Psoas muscle (tissue), 7 donors: ENCODE measurements at regions not wholly inside any gene's neighbourhood (a gene's known extent, or its start where the extent isn't known, plus 50 kb on each side); places are given as distances from the start of the nearest gene placed in this dataset.
A peak's percentile ranks its signal among the peaks of the same experiment; 100 is the strongest.

ENCODE experiments used
- ATAC-seq, 4 donors: fragments of 200-7000 bp; cut with Tn5 transposase; one replicate each; pipeline ENCODE4 v1.9.1; 2020; ENCODE audit warnings: moderate library complexity in 3 of 4, mild to moderate bottlenecking in 2 of 4
- DNase-seq, 2 donors: peaks; one replicate each; pipeline ENCODE4 v3.0.0-alpha.2; 2020
- H3K27ac ChIP-seq: fragments of 200-600 bp; one replicate; pipeline ENCODE4 v1.8.0; 2022
- H3K27me3 ChIP-seq, 3 donors: fragments of 200-600 bp in 1 of 3; one replicate each; pipeline versions ENCODE4 v1.6.1 to v1.8.0; 2013 to 2022; ENCODE audit warnings: low read length in 2 of 3, mild to moderate bottlenecking in 2 of 3, moderate library complexity in 1 of 3; ENCODE audit not compliant: insufficient read depth in 3 of 3
- H3K36me3 ChIP-seq, 2 donors: fragments of 200-600 bp in 1 of 2; one replicate each; pipeline versions ENCODE4 v1.6.1 to v1.8.0; 2013 to 2022; ENCODE audit warnings: low read depth in 1 of 2, mild to moderate bottlenecking in 1 of 2, moderate library complexity in 1 of 2; ENCODE audit not compliant: insufficient read depth in 1 of 2
- H3K4me1 ChIP-seq: fragments of 200-600 bp; one replicate; pipeline ENCODE4 v1.8.0; 2022
- H3K4me3 ChIP-seq: fragments of 200-600 bp; one replicate; pipeline ENCODE4 v1.8.0; 2022; ENCODE audit warnings: mild to moderate bottlenecking
- H3K9me3 ChIP-seq: fragments of 200-600 bp; one replicate; pipeline ENCODE4 v1.8.0; 2022
- WGBS, 3 donors: extraction: QIAGEN DNeasy Blood & Tissue Kit; methylation state at CpG; one replicate each; pipeline versions ENCODE4 v1.1.6 to v1.1.7; 2013; 5-methylcytosine and 5-hydroxymethylcytosine counted together
- intact Hi-C, 2 donors: fragments of 100-400 bp; cut with DNase I; formaldehyde crosslinking; loops; one replicate each; pipeline versions ENCODE4 v1.11.0 to v1.14.2; 2022
- TF ChIP-seq, protein P1 (sequence below): fragments of 200-600 bp; IDR thresholded peaks from one replicate; pipeline ENCODE4 v1.8.0; 2022; ENCODE audit warnings: antibody characterized with exemption
- donor health status: healthy with polysubstance abuse.
- donor health status: DM: no; HTN: no; CAD: no; lungs with moderate emphysema.
- donor health status: Bipolar disorder and iron deficiency.
- donor health status: healthy.
- donor health status: DM: yes; HTN: yes; CAD: no.
- donor health status: DM: no; HTN: no; CAD: no.
- donor health status: DM: yes; HTN: yes; CAD: no.

DNA sequence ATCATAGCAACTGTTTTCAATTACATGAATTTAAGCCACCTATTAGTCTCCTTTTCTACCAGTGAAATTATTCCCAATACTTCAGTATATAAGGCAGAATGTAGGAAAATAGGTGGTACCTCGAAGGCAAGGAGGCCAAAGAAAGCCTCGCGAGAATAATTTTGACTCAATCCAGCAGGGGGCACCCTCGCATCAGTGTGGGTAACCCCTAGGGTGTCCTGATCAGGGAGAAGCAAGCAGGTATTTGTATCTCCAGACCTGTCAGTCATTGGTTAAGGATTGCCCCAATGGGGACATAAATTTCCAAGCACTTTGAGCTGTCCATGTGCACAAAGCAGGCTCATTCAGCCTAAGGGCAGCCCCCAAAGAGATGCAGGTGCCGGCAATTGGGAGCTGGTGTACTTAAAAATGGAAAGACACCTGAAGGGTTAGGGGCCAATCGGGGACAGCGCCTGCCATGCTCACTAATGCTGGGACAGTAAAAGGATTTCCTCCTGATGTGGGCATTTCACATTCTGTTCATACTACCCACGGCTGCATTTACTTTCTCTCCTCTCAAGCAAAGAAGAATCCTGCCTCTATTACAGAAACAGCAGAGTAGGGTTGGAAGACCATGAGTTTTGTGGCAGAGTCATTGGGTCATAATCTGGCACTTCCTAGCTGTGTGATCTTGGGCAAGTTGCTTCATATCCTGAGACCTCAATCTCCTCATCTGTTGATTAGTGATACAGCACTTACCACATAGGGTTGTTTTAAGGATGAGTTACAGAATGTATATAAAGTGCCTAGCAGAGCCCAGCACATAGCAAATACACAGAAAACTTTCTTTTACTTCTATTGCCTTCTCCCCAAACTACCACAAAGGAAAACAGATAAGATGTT is 136.1 kb downstream of the ICOS start:
- H3K4me1 ChIP-seq = no peaks in the 10 kb centered on the region
- no peaks in the 10 kb centered on the region for H3K36me3 ChIP-seq
- H3K27me3 ChIP-seq = peaks cover 0 to 5% (median 2%) of the 10 kb centered on the region in 3 donors
- ATAC-seq = no peak
- no peaks in the 10 kb centered on the region for H3K9me3 ChIP-seq
- DNase-seq = no peak
- intact Hi-C loops = no loop called here
- H3K4me3 ChIP-seq = no peak overlapping the region
- WGBS, 3 donors = 71 to 75% (median 74%) methylated on average over 8 of the region's 8 CpGs
- TF ChIP-seq, protein P1, sequence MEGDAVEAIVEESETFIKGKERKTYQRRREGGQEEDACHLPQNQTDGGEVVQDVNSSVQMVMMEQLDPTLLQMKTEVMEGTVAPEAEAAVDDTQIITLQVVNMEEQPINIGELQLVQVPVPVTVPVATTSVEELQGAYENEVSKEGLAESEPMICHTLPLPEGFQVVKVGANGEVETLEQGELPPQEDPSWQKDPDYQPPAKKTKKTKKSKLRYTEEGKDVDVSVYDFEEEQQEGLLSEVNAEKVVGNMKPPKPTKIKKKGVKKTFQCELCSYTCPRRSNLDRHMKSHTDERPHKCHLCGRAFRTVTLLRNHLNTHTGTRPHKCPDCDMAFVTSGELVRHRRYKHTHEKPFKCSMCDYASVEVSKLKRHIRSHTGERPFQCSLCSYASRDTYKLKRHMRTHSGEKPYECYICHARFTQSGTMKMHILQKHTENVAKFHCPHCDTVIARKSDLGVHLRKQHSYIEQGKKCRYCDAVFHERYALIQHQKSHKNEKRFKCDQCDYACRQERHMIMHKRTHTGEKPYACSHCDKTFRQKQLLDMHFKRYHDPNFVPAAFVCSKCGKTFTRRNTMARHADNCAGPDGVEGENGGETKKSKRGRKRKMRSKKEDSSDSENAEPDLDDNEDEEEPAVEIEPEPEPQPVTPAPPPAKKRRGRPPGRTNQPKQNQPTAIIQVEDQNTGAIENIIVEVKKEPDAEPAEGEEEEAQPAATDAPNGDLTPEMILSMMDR = peak; percentile 24
- no peak overlapping the region for H3K27ac ChIP-seq

DNA sequence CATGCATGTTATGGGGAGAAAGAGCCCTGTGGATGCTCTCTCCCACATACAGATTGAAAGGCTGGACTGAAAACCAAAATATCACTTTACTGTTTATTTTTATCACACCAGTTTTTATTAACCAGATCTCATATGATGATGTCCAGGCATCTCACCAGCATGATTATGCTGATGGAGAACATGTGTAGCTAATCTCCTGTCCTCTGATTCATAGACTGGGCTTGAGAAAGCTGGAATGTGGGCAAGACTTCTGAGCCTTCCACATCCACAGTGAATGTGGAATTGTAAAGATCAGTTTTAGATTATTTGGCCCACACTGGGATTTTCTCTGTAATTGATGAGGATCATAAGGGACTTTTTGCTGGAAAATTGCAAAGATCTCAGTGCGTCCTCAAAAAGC is 137.9 kb downstream of the ICOS start:
- Histone ChIP-seq H3K36me3 (no peaks in the 10 kb centered on the region), H3K4me3 (no peak overlapping the region), H3K4me1 (no peaks in the 10 kb centered on the region), H3K9me3 (no peaks in the 10 kb centered on the region), H3K27me3 (peaks cover 0 to 5% (median 2%) of the 10 kb centered on the region in 3 donors), H3K27ac (no peak overlapping the region)
- DNase-seq (no peak), ATAC-seq (no peak)
- 64 to 73% (median 73%) methylated on average over 1 of the region's 1 CpG for WGBS, 3 donors
- intact Hi-C loops = no loop called here
- TF ChIP-seq, protein P1 = no peak

DNA sequence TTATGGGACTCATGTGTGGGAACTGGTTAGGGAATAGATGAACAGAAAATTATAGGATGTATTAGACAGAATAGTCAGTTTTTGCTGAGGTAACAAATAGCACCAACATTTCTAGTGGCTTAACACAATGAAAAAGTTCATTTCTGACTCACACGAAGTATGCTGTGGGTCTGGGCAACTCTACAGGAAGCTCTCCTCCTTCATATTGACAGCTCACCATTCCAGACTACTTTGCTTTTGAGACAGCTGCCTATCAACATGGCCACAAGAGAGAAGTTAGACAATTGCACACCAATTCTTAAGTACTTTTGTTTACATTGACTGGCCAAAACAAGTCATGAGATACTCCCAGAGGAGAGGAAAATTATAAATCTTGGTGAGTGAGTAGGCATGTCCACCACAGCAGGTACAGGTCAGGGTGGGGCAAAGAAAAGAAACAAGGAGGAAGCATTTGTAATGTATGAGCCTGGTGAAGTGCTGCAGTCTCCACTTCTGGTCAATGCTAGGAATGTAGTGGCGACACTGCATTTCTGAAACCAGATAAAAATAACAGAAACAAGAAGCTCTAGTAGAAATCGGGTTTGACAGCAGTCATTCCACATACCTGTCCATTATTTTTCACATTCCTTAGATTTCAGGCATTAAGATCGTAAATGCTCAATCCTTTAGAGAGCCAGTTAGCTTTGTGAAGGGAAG is 141.6 kb downstream of the ICOS start:
- H3K27me3 ChIP-seq = peaks cover 0 to 3% (median 0%) of the 10 kb centered on the region in 3 donors
- intact Hi-C loops = no loop called here
- DNase-seq = no peak
- no peaks in the 10 kb centered on the region for H3K9me3 ChIP-seq
- no peaks in the 10 kb centered on the region for H3K36me3 ChIP-seq
- H3K4me3 ChIP-seq = no peak overlapping the region
- TF ChIP-seq, protein P1 = no peak
- no peaks in the 10 kb centered on the region for H3K4me1 ChIP-seq
- 77 to 90% (median 86%) methylated on average over 4 of the region's 4 CpGs for WGBS, 3 donors
- no peak for ATAC-seq
- no peak overlapping the region for H3K27ac ChIP-seq

DNA sequence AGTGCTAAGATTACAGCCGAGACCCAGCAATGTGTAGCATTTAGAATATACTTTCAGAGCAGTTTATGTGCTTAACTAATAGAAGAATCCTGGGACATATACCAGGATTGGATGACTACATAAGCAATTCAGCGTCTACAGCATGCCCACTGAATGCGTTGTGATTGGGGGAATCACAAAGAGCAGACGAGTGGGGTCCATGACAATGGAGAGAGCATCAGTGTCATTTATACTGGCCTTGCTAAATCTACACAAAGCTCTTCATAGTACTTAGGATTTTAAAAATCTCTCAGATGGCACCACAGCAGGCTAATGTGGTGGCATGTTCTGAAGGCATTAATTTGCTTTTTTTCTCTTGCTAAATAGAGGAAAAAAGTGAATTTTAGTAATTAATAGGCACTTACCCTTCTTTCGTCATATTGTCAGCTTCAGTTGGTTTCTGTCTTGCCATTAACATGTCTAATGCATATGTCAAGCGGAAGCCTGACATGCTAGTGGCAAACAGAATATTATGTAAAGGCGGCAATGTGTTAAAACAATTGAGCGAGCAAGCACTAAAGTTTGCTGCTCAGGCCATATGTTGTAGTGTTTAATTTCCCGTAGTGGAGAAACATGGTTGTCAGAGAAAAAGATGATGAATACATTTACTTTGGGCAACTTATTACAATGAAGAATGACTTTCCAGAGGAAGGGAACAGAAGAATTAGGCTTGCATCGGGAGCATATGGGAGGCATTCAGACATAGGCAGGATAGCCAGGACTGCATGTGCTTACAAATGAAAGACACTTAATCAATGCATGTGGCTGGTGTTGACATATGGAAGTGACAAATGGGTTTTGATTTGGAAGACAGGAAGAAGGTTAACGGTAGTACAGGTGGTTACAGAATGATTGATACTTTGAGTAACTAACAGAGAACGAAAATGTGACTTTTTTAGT is 145.2 kb downstream of the ICOS start:
- no peaks in the 10 kb centered on the region for H3K36me3 ChIP-seq
- 70 to 77% (median 73%) methylated on average over 12 of the region's 12 CpGs for WGBS, 3 donors
- intact Hi-C loops = no loop called here
- H3K4me1 ChIP-seq = no peaks in the 10 kb centered on the region
- no peak for DNase-seq
- no peak for ATAC-seq
- H3K9me3 ChIP-seq = no peaks in the 10 kb centered on the region
- peaks cover 0 to 3% (median 0%) of the 10 kb centered on the region in 3 donors for H3K27me3 ChIP-seq
- no peak overlapping the region for H3K27ac ChIP-seq
- TF ChIP-seq, protein P1 = no peak
- H3K4me3 ChIP-seq = no peak overlapping the region
